NB4 (cell line): ENCODE measurements at regions not wholly inside any gene's neighbourhood (a gene's known extent, or its start where the extent isn't known, plus 50 kb on each side); places are given as distances from the start of the nearest gene placed in this dataset.

ENCODE experiments used
- CTCF ChIP-seq: IDR thresholded peaks from one replicate; pipeline ENCODE4 v1.5.1; 2012; ENCODE audit warnings: low read depth, low read length
- MAX ChIP-seq: IDR thresholded peaks from 2 replicates; pipeline ENCODE4 v1.6.1; 2011; ENCODE audit warnings: low read depth, low read length
- POLR2A ChIP-seq: IDR thresholded peaks from 2 replicates; pipeline ENCODE4 v1.6.1; 2011; ENCODE audit warnings: mild to moderate bottlenecking; ENCODE audit not compliant: insufficient read length; ENCODE audit errors: extremely low read depth

DNA sequence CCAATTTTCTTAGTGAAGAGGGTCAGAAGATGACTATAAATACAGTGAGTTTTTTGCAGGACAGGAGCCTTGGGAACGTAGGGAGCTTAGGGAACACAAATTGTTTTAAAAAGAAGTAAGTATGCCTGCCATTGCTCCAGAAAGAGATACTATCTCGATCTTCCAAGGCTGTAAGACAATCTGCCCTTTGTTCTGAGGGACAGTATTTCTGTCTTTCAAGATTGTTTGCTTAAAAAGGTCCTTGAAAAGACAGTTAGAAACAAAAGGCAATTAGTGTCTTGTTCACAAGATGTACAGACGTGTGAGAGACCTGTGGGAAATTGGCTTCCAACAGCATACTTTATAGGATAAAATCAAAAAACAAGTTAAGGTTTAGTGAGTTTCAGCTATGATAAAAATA is 321.2 kb upstream of the FAR2 start:
- TF ChIP-seq POLR2A = no peak
- no peak for TF ChIP-seq CTCF
- no peak for TF ChIP-seq MAX
